ENCODE measurements at regions not wholly inside any gene's neighbourhood (a gene's known extent, or its start where the extent isn't known, plus 50 kb on each side); places are given as distances from the start of the nearest gene placed in this dataset.

DNA sequence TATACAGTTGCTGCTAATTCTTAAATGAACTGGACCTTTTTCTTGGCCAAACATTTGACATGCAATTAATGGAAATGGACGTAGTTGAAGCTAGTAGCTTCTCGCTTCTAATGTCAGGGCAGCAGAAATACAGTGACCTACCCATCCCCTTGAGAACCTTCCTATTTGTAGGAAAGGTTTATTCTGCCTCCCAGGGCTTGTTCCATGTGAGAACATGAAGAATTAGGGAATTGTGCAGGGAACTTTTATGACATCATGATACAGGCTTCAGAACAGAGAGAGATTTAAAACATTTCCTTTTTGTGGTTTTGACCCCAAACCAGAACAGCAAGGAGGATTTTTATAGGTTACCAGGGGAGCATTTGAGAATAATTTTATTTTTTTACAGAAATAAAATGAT is 406.6 kb upstream of the PPP2R3A start:
- Mint-ChIP-seq H3K4me3 (no peak overlapping the region), H3K4me1 (no peaks in the 10 kb centered on the region), H3K9me3 (peaks cover 0 to 8% (median 0%) of the 10 kb centered on the region in 11 donors), H3K27ac (no peak overlapping the region), H3K27me3 (peaks cover 0 to 8% (median 5%) of the 10 kb centered on the region in 5 donors), H3K36me3 (no peaks in the 10 kb centered on the region)
- H3K36me3 ChIP-seq (ENCODE audit: control insufficient read depth in 2 of 3, insufficient read depth in 3 of 3, low read length in 3 of 3): no peaks in the 10 kb centered on the region
- H3K27ac ChIP-seq (ENCODE audit: low read depth, low read length): no peak overlapping the region
- ChIA-PET POLR2A (no interaction called here), CTCF (no interaction called here)
- H3K4me1 ChIP-seq (ENCODE audit: control insufficient read depth in 2 of 2, insufficient read depth in 2 of 2, low read length in 2 of 2): no peaks in the 10 kb centered on the region
- no peak overlapping the region for H3K4me3 ChIP-seq (ENCODE audit: low read length)
- ATAC-seq: no peak
- intact Hi-C loops (cut with micrococcal nuclease): no loop called here
- no peaks in the 10 kb centered on the region for H3K27me3 ChIP-seq (ENCODE audit: control insufficient read depth in 2 of 2, insufficient read depth in 2 of 2, low read length in 2 of 2)
- no peaks in the 10 kb centered on the region for H3K9me3 ChIP-seq (ENCODE audit: control insufficient read depth in 2 of 3, low read length in 3 of 3)
- no peak for DNase-seq

GRCh38 chr3:135559802-135560201 is 405.7 kb upstream of the PPP2R3A start:
- ATAC-seq: no peak
- Mint-ChIP-seq H3K27me3 (peaks cover 0 to 7% (median 5%) of the 10 kb centered on the region in 5 donors), H3K36me3 (no peaks in the 10 kb centered on the region), H3K4me3 (no peak overlapping the region), H3K9me3 (peaks cover 0 to 10% (median 0%) of the 10 kb centered on the region in 11 donors), H3K27ac (no peak overlapping the region), H3K4me1 (no peaks in the 10 kb centered on the region)
- H3K27ac ChIP-seq (ENCODE audit: low read depth, low read length): no peak overlapping the region
- DNase-seq: no peak
- H3K9me3 ChIP-seq (ENCODE audit: control insufficient read depth in 2 of 3, low read length in 3 of 3): no peaks in the 10 kb centered on the region
- ChIA-PET POLR2A (no interaction called here), CTCF (no interaction called here)
- H3K4me3 ChIP-seq (ENCODE audit: low read length): no peak overlapping the region
- no peaks in the 10 kb centered on the region for H3K27me3 ChIP-seq (ENCODE audit: control insufficient read depth in 2 of 2, insufficient read depth in 2 of 2, low read length in 2 of 2)
- no peaks in the 10 kb centered on the region for H3K36me3 ChIP-seq (ENCODE audit: control insufficient read depth in 2 of 3, insufficient read depth in 3 of 3, low read length in 3 of 3)
- H3K4me1 ChIP-seq (ENCODE audit: control insufficient read depth in 2 of 2, insufficient read depth in 2 of 2, low read length in 2 of 2): no peaks in the 10 kb centered on the region
- intact Hi-C loops (cut with micrococcal nuclease): no loop called here

GRCh38 chr3:135560847-135561246 is 404.7 kb upstream of the PPP2R3A start:
- Mint-ChIP-seq H3K36me3 (no peaks in the 10 kb centered on the region), H3K27me3 (peaks cover 0 to 7% (median 5%) of the 10 kb centered on the region in 5 donors), H3K4me3 (no peak overlapping the region), H3K4me1 (no peaks in the 10 kb centered on the region), H3K9me3 (peaks cover 0 to 12% (median 0%) of the 10 kb centered on the region in 11 donors), H3K27ac (no peak overlapping the region)
- intact Hi-C loops (cut with micrococcal nuclease): no loop called here
- POLR2A ChIA-PET: no interaction called here
- ATAC-seq: no peak
- no peaks in the 10 kb centered on the region for H3K4me1 ChIP-seq (ENCODE audit: control insufficient read depth in 2 of 2, insufficient read depth in 2 of 2, low read length in 2 of 2)
- no peak overlapping the region for H3K27ac ChIP-seq (ENCODE audit: low read depth, low read length)
- H3K4me3 ChIP-seq (ENCODE audit: low read length): no peak overlapping the region
- CTCF ChIA-PET: no interaction called here
- DNase-seq: no peak
- no peaks in the 10 kb centered on the region for H3K27me3 ChIP-seq (ENCODE audit: control insufficient read depth in 2 of 2, insufficient read depth in 2 of 2, low read length in 2 of 2)
- no peaks in the 10 kb centered on the region for H3K36me3 ChIP-seq (ENCODE audit: control insufficient read depth in 2 of 3, insufficient read depth in 3 of 3, low read length in 3 of 3)
- H3K9me3 ChIP-seq (ENCODE audit: control insufficient read depth in 2 of 3, low read length in 3 of 3): no peaks in the 10 kb centered on the region

- CTCF ChIA-PET: no interaction called here
- no peaks in the 10 kb centered on the region for H3K36me3 ChIP-seq (ENCODE audit: control insufficient read depth in 2 of 3, insufficient read depth in 3 of 3, low read length in 3 of 3)
- Mint-ChIP-seq H3K4me3 (no peak overlapping the region), H3K9me3 (peaks cover 0 to 16% (median 0%) of the 10 kb centered on the region in 11 donors), H3K36me3 (no peaks in the 10 kb centered on the region), H3K27me3 (peaks cover 0 to 11% (median 5%) of the 10 kb centered on the region in 5 donors), H3K4me1 (no peaks in the 10 kb centered on the region), H3K27ac (no peak overlapping the region)
- POLR2A ChIA-PET: no interaction called here
- H3K4me1 ChIP-seq (ENCODE audit: control insufficient read depth in 2 of 2, insufficient read depth in 2 of 2, low read length in 2 of 2): no peaks in the 10 kb centered on the region
- no peak for ATAC-seq
- no peak overlapping the region for H3K4me3 ChIP-seq (ENCODE audit: low read length)
- H3K27ac ChIP-seq (ENCODE audit: low read depth, low read length): no peak overlapping the region
- intact Hi-C loops (cut with micrococcal nuclease): no loop called here
- H3K27me3 ChIP-seq (ENCODE audit: control insufficient read depth in 2 of 2, insufficient read depth in 2 of 2, low read length in 2 of 2): no peaks in the 10 kb centered on the region
- no peaks in the 10 kb centered on the region for H3K9me3 ChIP-seq (ENCODE audit: control insufficient read depth in 2 of 3, low read length in 3 of 3)
- DNase-seq: no peak
Observed at GRCh38 chr3:135564696-135565095, 400.8 kb upstream of the PPP2R3A start.

GRCh38 chr3:135565546-135565945 is 400.0 kb upstream of the PPP2R3A start:
- ATAC-seq: no peak
- H3K36me3 Mint-ChIP-seq: no peaks in the 10 kb centered on the region
- Histone ChIP-seq H3K4me3 (ENCODE audit: low read length) (no peak overlapping the region), H3K27ac (ENCODE audit: low read depth, low read length) (no peak overlapping the region), H3K4me1 (ENCODE audit: control insufficient read depth in 2 of 2, insufficient read depth in 2 of 2, low read length in 2 of 2) (no peaks in the 10 kb centered on the region), H3K27me3 (ENCODE audit: control insufficient read depth in 2 of 2, insufficient read depth in 2 of 2, low read length in 2 of 2) (no peaks in the 10 kb centered on the region), H3K9me3 (ENCODE audit: control insufficient read depth in 2 of 3, low read length in 3 of 3) (no peaks in the 10 kb centered on the region), H3K36me3 (ENCODE audit: control insufficient read depth in 2 of 3, insufficient read depth in 3 of 3, low read length in 3 of 3) (no peaks in the 10 kb centered on the region)
- peaks cover 0 to 11% (median 5%) of the 10 kb centered on the region in 5 donors for H3K27me3 Mint-ChIP-seq
- H3K27ac Mint-ChIP-seq: no peak overlapping the region
- intact Hi-C loops (cut with micrococcal nuclease): no loop called here
- ChIA-PET POLR2A (no interaction called here), CTCF (no interaction called here)
- H3K9me3 Mint-ChIP-seq: peaks cover 0 to 16% (median 1%) of the 10 kb centered on the region in 11 donors
- DNase-seq: no peak
- H3K4me3 Mint-ChIP-seq: no peak overlapping the region
- no peaks in the 10 kb centered on the region for H3K4me1 Mint-ChIP-seq

GRCh38 chr3:135567223-135567622 is 398.3 kb upstream of the PPP2R3A start:
- H3K27me3 ChIP-seq (ENCODE audit: control insufficient read depth in 2 of 2, insufficient read depth in 2 of 2, low read length in 2 of 2): no peaks in the 10 kb centered on the region
- peaks cover 0 to 11% (median 5%) of the 10 kb centered on the region in 5 donors for H3K27me3 Mint-ChIP-seq
- no peaks in the 10 kb centered on the region for H3K36me3 ChIP-seq (ENCODE audit: control insufficient read depth in 2 of 3, insufficient read depth in 3 of 3, low read length in 3 of 3)
- POLR2A ChIA-PET: no interaction called here
- ATAC-seq: no peak
- H3K4me1 ChIP-seq (ENCODE audit: control insufficient read depth in 2 of 2, insufficient read depth in 2 of 2, low read length in 2 of 2): no peaks in the 10 kb centered on the region
- H3K4me3 ChIP-seq (ENCODE audit: low read length): no peak overlapping the region
- no peak for DNase-seq
- H3K36me3 Mint-ChIP-seq: no peaks in the 10 kb centered on the region
- H3K9me3 ChIP-seq (ENCODE audit: control insufficient read depth in 2 of 3, low read length in 3 of 3): no peaks in the 10 kb centered on the region
- H3K4me1 Mint-ChIP-seq: no peaks in the 10 kb centered on the region
- peaks cover 0 to 14% (median 1%) of the 10 kb centered on the region in 11 donors for H3K9me3 Mint-ChIP-seq
- H3K27ac Mint-ChIP-seq: no peak overlapping the region
- CTCF ChIA-PET: no interaction called here
- no peak overlapping the region for H3K27ac ChIP-seq (ENCODE audit: low read depth, low read length)
- intact Hi-C loops (cut with micrococcal nuclease): no loop called here
- H3K4me3 Mint-ChIP-seq: no peak overlapping the region

- H3K4me3 Mint-ChIP-seq: no peak overlapping the region
- peaks cover 0 to 5% (median 0%) of the 10 kb centered on the region in 11 donors for H3K9me3 Mint-ChIP-seq
- no peaks in the 10 kb centered on the region for H3K27me3 ChIP-seq (ENCODE audit: control insufficient read depth in 2 of 2, insufficient read depth in 2 of 2, low read length in 2 of 2)
- H3K9me3 ChIP-seq (ENCODE audit: control insufficient read depth in 2 of 3, low read length in 3 of 3): no peaks in the 10 kb centered on the region
- no peak overlapping the region for H3K4me3 ChIP-seq (ENCODE audit: low read length)
- no peaks in the 10 kb centered on the region for H3K36me3 ChIP-seq (ENCODE audit: control insufficient read depth in 2 of 3, insufficient read depth in 3 of 3, low read length in 3 of 3)
- ChIA-PET POLR2A (no interaction called here), CTCF (no interaction called here)
- ATAC-seq (no peak), DNase-seq (no peak)
- H3K36me3 Mint-ChIP-seq: no peaks in the 10 kb centered on the region
- peaks cover 0 to 1% (median 0%) of the 10 kb centered on the region in 7 donors for H3K4me1 Mint-ChIP-seq
- intact Hi-C loops (cut with micrococcal nuclease): no loop called here
- H3K27ac Mint-ChIP-seq: no peak overlapping the region
- H3K4me1 ChIP-seq (ENCODE audit: control insufficient read depth in 2 of 2, insufficient read depth in 2 of 2, low read length in 2 of 2): no peaks in the 10 kb centered on the region
- H3K27ac ChIP-seq (ENCODE audit: low read depth, low read length): no peak overlapping the region
- peaks cover 0 to 8% (median 5%) of the 10 kb centered on the region in 5 donors for H3K27me3 Mint-ChIP-seq
Observed at GRCh38 chr3:135576751-135577150, 388.8 kb upstream of the PPP2R3A start.

All from naive thymus-derived CD4-positive, alpha-beta T cell (primary cell).